ENCODE measurements at regions not wholly inside any gene's neighbourhood (a gene's known extent, or its start where the extent isn't known, plus 50 kb on each side); places are given as distances from the start of the nearest gene placed in this dataset.

DNA sequence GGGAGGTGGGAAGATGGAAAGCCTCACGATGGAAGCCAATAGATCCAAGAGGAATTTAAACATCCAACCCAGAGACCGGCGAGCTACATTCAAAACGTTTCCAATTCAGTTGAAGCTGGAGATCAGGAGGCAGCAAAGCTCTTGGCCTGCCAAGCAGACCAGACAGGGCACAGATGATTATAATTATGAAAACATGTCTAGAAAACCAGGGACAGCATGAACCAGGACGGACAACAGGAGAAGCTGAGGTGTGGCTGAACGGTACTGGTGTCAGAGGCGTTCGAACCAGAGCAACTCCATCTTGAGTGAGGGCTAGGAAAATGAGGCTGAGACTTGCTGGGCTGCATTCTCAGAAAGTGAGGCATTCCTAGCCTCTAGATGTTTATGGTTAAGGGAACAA lies 102.2 kb upstream of the CCDC150 start:
- no peak overlapping the region for H3K4me2 ChIP-seq (ENCODE audit: insufficient read depth, insufficient read length, low read length)
- no peaks in the 10 kb centered on the region; the same call in 1 of the 2 replicates for H3K4me1 ChIP-seq (ENCODE audit: insufficient read depth, low read length)
- H4K20me1 ChIP-seq (ENCODE audit: control insufficient read depth, insufficient read depth, insufficient read length) = no peaks in the 10 kb centered on the region
- no CpG with 5 or more reads among the region's 8 CpGs for WGBS (ENCODE audit: extremely low coverage, insufficient read length, low lambda C conversion rate)
- no peak overlapping the region for H3K4ac ChIP-seq (ENCODE audit: low read depth, low read length)
- H3K9ac ChIP-seq (ENCODE audit: extremely low read depth, insufficient read length, low read length) = no peak overlapping the region
- no peak overlapping the region for H3K18ac ChIP-seq (ENCODE audit: insufficient read length, low read depth, low read length)
- H3T11ph ChIP-seq (ENCODE audit: low read length) = no peak overlapping the region
- H2BK15ac ChIP-seq (ENCODE audit: low read depth, low read length) = no peak overlapping the region
- H2BK120ac ChIP-seq (ENCODE audit: low read depth, low read length, poor library complexity, severe bottlenecking) = no peak overlapping the region
- H4K5ac ChIP-seq (ENCODE audit: insufficient read length, low read depth, low read length) = no peak overlapping the region
- no peaks in the 10 kb centered on the region for H3K27me3 Mint-ChIP-seq (ENCODE audit: low read depth)
- no peaks in the 10 kb centered on the region for H3K27me3 ChIP-seq (ENCODE audit: insufficient read depth, low read length)
- H2BK20ac ChIP-seq (ENCODE audit: low read depth, low read length, poor library complexity, severe bottlenecking) = no peak overlapping the region
- no peak overlapping the region for H3K14ac ChIP-seq (ENCODE audit: insufficient read depth, low read length)
- H3K79me1 ChIP-seq (ENCODE audit: insufficient read depth, low read depth, low read length, poor library complexity, severe bottlenecking) = no peaks in the 10 kb centered on the region
- H4K8ac ChIP-seq (replicated peaks; ENCODE audit: insufficient read length, low read depth, low read length) = no peak overlapping the region
- TF ChIP-seq, protein P1, sequence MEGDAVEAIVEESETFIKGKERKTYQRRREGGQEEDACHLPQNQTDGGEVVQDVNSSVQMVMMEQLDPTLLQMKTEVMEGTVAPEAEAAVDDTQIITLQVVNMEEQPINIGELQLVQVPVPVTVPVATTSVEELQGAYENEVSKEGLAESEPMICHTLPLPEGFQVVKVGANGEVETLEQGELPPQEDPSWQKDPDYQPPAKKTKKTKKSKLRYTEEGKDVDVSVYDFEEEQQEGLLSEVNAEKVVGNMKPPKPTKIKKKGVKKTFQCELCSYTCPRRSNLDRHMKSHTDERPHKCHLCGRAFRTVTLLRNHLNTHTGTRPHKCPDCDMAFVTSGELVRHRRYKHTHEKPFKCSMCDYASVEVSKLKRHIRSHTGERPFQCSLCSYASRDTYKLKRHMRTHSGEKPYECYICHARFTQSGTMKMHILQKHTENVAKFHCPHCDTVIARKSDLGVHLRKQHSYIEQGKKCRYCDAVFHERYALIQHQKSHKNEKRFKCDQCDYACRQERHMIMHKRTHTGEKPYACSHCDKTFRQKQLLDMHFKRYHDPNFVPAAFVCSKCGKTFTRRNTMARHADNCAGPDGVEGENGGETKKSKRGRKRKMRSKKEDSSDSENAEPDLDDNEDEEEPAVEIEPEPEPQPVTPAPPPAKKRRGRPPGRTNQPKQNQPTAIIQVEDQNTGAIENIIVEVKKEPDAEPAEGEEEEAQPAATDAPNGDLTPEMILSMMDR (conservative IDR thresholded peaks at IDR 0.05) = no peak
- no peaks in the 10 kb centered on the region for H3K9me3 ChIP-seq (ENCODE audit: control insufficient read depth, low read depth, low read length)
- H3K79me2 ChIP-seq (ENCODE audit: insufficient read depth, low read length) = no peaks in the 10 kb centered on the region
- no peak overlapping the region for H3K27ac Mint-ChIP-seq
- H3K23ac ChIP-seq (ENCODE audit: insufficient read length, low read depth, low read length) = no peak overlapping the region
- no peak overlapping the region for H2BK12ac ChIP-seq (ENCODE audit: insufficient read length, low read depth, low read length)
- H3K4me3 Mint-ChIP-seq = no peak overlapping the region
- no peaks in the 10 kb centered on the region for H3K36me3 Mint-ChIP-seq (ENCODE audit: insufficient read depth in 1 of 3, low read depth in 3 of 3)
- no peak overlapping the region for H2AFZ ChIP-seq (ENCODE audit: low read length)
- no peak overlapping the region for H4K91ac ChIP-seq (ENCODE audit: insufficient read length, low read depth, low read length)
- no peak overlapping the region for H3K56ac ChIP-seq (ENCODE audit: insufficient read length, low read depth, low read length)
- H3K4me1 Mint-ChIP-seq = peaks cover 8 to 14% of the 10 kb centered on the region in 2 experiments
- DNase-seq = no peak
- no peak overlapping the region for H3K27ac ChIP-seq (ENCODE audit: insufficient read length, low read depth, low read length)
- no peak overlapping the region for H2AK5ac ChIP-seq (ENCODE audit: insufficient read length, low read length)
- H2BK5ac ChIP-seq (ENCODE audit: insufficient read length, low read length) = no peak overlapping the region
- H3K23me2 ChIP-seq (ENCODE audit: insufficient read length, low read depth, low read length, poor library complexity, severe bottlenecking) = no peaks in the 10 kb centered on the region
- H3K9me3 Mint-ChIP-seq = no peaks in the 10 kb centered on the region

Measured in H9 (cell line).